GM10266 (cell line): ENCODE measurements at regions not wholly inside any gene's neighbourhood (a gene's known extent, or its start where the extent isn't known, plus 50 kb on each side); places are given as distances from the start of the nearest gene placed in this dataset.
A peak's percentile ranks its signal among the peaks of the same experiment; 100 is the strongest.

Source experiments
- DNase-seq: peaks from one replicate; pipeline ENCODE4 v3.0.0; 2012; ENCODE audit errors: extremely low spot score
- CTCF ChIP-seq: IDR thresholded peaks from 2 replicates; pipeline ENCODE4 v1.5.1; 2012; ENCODE audit warnings: mild to moderate bottlenecking, low read depth; ENCODE audit not compliant: control insufficient read depth, insufficient read depth; ENCODE audit errors: missing control alignments

- no peak for DNase-seq
- TF ChIP-seq CTCF, result no peak
Measured at GRCh38 chr6:54706391-54706790, 140.2 kb upstream of the FAM83B start.

GRCh38 chr6:54706844-54707605, 139.5 kb upstream of the FAM83B start:
- no peak for TF ChIP-seq CTCF
- no peak for DNase-seq

- DNase-seq, result no peak
- TF ChIP-seq CTCF, result no peak
Measured at GRCh38 chr6:54710456-54710855, 136.1 kb upstream of the FAM83B start.

GRCh38 chr6:54716010-54716409, 130.6 kb upstream of the FAM83B start:
- DNase-seq, result no peak
- no peak for TF ChIP-seq CTCF

GRCh38 chr6:54716877-54717276, 129.7 kb upstream of the FAM83B start:
- no peak for DNase-seq
- no peak for TF ChIP-seq CTCF

GRCh38 chr6:54717849-54718455, 128.6 kb upstream of the FAM83B start:
- peak; percentile 84 for TF ChIP-seq CTCF
- DNase-seq, result peak; percentile 21

- no peak for DNase-seq
- TF ChIP-seq CTCF, result no peak
Measured at GRCh38 chr6:54718541-54719023, 128.0 kb upstream of the FAM83B start.
